T-helper 2 cell (primary cell): ENCODE measurements at regions not wholly inside any gene's neighbourhood (a gene's known extent, or its start where the extent isn't known, plus 50 kb on each side); places are given as distances from the start of the nearest gene placed in this dataset.

Source experiments
- DNase-seq, 5 experiments: peaks; one replicate each; pipeline versions ENCODE4 v3.0.0 to v3.0.0-alpha.2; 2012 to 2022

DNA sequence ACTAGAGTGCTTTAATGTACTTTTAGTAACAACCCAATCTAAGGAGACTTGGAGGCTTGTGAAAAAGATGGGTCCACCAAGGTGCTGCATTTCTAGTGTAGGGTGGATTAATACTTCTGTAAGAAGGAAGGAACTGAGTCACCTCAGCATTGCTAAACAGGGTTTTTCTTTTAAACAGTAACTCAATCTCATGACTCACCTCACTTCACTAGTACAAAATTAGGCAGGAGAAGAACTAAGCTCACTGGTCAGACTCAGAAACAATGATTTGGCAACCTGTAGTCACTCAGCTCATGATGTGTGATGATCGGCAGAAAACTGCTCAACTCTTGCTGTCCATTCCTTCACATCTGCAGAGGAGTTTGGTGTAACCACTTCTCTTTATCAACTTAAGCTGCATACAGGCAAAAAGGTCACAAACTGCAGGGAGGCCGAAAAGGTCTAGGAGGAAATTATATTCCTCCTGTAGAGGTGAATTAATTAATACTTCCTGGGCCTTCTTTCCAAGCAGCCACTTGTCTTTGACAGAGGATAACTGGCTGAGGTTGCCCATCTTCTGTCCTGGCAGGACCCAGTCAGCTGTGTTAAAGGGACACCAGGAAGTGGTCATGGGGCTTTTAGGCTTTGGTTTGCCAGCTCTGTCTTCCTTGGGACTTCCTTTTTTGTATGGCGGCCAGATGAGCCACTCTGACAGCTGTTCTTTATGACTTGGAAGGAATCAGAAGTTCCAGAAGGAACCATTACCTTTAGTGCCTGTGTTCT, 466.9 kb downstream of the FUT8 start:
- no peak for DNase-seq

DNA sequence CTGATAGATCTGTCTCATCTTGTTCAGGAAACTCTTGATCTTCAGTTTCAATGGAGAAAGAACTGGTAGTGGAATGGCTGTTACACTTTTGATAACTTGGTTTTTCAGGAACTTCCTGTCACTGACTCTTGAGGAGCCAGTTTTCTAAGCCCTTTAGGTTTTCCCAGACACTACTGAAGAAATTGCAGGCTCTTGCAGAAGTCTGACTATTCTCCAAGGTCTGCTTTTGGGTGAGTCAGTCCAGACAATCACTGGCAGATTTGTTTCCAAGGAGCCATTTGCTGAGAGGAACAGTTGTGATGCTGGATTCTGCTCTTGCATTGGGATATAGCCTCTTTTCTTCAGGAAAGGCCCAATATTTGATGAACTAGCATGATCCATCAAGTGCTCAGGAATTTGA, 468.0 kb downstream of the FUT8 start:
- DNase-seq: no peak

DNA sequence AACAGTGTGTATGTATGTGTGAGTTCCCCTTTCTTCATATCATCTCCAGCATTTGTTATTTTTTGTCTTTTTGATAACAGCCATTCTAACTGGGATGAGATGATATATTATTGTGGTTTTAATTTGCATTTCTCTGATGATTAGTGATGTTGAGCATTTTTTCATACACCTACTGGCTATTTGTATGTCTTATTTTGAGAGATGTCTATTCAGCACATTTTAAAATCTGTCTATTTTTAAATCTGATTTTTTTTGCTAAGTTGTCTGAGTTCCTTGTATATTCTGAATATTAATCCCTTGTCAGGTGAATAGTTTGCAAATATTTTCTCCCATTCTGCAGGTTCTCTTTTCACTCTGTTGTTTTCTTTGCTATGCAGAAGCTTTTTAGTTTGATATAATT, 469.1 kb downstream of the FUT8 start:
- DNase-seq: no peak

DNA sequence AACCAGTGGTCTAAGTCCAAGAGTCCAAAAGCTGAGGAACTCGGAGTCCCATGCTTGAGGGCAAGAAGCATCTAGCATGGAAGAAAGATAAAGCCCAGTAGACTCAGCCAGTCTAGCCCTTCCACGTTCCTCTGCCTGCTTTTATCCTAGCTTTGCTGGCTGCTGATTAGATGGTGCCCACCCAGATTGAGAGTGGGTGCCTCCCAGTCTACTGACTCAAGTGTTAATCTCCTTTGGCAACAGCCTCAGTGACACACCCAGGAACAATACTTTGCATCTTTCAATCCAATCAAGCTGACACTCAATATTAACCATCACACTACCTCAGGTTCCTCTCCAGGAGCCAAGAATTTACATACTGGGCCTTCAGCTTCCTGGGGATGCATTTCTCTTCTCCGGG, 476.1 kb downstream of the FUT8 start:
- no peak for DNase-seq

DNA sequence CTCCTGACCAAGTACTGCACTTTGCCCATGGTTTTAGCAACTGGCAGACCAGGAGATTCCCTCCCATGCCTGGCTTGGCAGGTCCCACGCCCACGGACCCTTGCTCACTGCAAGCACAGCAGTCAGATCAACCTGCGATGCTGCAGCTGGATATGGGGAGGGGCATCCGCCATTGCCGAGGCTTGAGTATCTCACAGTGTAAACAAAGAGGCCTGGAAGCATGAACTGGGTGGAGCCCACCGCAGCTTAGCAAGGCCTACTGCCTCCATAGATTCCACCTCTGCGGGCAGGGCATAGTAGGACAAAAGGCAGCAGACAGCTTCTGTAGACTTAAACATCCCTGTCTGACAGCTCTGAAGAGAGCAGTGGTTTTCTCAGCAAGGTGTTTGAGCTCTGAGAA, 479.8 kb downstream of the FUT8 start:
- no peak for DNase-seq

DNA sequence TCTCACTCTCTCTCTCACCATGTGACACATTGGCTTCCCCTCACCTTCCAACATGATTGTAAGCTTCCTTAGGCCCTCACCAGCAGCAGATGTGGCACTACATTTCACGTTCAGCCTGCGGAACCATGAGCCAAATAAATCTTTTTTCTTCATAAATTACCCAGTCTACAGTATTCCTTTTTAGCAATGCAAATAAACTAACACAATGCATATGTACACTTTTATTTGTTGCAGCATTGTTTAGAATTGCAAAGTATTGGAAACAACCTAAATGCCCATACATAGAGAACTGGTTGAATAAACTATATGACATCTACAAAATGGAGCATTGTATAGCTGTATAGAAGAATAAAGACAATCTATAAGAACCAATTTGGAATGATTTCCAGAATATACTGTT, 487.6 kb downstream of the FUT8 start:
- no peak for DNase-seq

DNA sequence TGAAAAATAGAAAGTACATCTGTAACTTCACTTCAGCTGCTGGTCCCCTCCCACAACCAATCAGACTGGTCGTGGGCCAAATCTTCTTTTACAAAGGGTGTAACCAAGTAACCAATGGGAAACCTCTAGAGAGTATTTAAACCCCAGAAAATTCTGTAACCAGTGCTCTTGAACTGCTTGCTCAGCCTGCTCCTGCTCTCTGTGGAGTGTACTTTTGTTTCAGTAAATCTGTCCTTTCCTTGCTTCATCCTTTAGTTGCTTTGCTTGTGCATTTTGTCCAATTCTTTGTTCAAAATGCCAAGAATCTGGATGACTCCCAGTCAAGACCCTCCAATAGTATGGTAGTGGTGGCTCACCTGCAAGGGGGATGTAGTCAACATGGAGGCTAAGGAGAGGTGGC, 489.1 kb downstream of the FUT8 start:
- DNase-seq: no peak

DNA sequence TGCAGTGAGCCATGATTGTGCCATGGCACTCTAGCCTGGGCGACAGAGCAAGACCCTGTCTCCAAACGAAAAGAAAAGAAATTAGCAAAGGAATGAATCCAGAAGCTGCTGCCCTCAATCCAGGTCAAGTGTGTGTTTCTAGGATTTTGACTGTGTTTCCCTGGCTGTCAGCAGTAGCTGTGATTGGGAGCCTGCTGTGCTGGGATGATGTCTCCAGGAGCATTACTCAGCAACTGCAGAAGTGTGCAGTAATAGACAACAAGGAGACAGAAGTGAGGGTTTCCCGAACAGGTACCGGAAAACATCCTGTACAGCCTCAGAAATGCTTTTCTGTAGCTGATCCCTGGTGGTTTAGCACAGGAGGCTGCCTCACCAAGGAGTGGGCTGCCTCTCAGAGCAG, 492.5 kb downstream of the FUT8 start:
- no peak for DNase-seq

DNA sequence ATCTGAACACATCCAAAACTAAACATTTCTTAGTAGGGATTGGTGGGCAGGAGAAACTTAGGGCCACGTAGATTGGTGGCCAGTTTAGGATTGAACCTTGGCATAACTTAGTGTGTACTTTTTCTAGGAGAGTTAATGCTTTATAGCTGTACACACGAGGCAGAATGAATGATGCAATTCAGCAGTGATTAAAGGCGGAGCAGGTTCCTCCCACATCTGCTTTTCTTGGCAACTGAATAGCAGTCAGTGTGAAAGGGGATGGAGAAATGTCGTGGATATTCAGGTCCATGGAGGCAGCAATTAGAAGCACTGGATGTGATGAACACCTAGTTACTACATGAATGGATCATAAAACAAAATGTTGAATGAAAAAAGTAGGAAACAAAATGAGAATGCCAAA, 493.8 kb downstream of the FUT8 start:
- no peak for DNase-seq

DNA sequence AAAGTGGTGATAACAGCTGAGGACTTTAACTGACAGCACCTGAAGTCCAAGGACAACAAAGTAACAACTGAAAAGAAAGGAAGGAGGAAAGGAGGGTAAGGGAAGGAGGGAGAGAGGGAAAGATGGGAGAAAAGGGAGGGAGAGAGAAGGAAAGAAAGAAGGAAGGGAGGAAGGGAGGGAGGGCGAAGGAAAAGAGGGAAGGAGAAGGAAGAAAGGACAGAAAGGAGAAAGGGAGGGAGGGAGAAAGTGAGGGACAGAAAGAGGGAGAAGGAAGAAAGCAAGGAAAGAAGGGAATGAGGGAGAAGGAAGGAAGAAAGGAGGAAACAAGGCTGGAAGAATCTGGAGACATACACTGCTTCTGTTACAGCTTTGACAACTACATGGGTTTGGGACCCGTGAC, 494.4 kb downstream of the FUT8 start:
- no peak for DNase-seq

DNA sequence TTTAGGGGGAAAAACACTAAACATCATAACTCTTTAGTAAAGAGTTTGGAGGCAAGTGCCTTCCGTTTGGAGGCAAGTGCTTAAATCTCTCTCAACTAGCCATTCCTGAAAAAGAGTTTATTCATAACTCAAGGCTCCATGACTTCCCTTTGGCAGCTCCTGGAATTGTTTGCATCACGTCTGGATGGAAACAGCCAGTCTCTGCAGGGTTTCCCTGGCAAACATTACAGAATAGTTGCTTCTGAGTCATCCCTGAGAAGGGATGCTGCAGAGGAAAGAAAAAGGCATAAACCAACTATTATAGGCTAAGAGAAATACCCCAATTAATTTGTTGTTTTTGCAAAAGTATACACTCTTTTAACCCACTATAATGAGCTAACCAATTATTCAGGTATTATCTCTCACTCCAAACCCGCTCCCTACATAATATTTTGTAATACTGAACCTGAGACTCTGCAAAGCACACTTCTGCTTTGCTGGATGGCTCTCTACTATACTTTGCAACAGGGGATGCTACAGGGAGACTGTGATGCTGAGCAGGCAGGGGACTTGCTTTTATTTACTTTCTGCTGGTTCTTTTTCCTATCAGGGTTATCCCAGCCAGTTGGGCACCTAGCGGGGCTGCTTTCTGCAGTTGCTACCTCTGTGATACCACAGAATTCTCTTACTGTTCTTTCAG, 497.7 kb downstream of the FUT8 start:
- DNase-seq: no peak

DNA sequence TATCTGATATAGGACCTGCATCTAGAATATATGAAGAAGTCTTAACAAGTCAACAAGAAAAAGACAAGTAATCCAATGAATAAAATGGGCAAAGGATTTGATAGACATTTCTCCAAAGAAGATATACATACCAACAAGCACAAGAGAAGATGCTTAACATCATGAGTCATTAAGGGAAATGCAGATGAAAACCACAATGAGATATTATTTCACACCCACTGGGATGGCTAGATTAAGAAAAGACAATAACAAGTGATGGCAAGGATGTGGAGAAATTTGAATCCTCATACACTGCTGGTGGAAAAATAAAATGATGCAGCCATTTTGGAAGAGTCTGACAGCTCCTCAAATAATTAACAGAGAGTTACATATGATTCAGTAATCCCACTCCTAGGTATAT, 502.6 kb downstream of the FUT8 start:
- peak in 1 of 5 experiments; percentile 87 for DNase-seq

DNA sequence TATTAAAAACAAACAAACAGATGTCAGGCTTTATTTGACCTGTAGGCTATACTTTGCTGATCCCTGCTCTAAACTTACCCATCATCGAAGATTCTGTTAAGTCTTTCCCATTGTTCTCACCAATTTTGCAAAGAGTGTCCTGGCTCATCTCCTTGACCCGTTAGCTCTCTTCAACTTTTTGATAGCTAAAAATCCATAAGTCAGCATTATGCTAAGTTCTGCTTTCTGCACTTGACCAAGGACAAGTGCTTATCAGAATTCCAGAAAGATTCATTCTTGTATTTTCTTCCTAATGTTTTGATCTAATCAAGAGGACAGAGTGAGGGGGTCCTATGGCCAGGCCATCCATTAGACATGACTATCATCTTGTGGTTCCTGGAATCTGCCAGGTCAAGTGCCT, 503.5 kb downstream of the FUT8 start:
- DNase-seq: no peak

DNA sequence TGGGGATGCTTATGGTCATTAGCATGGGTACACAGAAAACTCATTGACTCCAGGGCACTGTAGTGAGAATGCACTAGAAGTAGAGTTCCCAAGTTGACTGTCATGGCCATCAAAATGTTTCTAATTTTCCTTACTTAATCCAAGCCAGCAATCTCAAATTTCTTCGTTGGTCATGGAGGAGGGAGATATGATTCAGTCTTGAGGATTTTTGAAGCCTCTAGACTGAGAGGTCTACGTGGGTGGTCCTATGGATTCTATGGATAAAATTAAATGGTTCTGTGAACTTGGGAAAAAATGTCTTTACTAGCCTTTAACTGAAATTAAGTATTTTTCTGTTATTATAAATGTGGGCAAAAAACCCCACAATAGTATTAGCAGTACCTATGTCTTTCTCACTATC, 508.5 kb downstream of the FUT8 start:
- no peak for DNase-seq

DNA sequence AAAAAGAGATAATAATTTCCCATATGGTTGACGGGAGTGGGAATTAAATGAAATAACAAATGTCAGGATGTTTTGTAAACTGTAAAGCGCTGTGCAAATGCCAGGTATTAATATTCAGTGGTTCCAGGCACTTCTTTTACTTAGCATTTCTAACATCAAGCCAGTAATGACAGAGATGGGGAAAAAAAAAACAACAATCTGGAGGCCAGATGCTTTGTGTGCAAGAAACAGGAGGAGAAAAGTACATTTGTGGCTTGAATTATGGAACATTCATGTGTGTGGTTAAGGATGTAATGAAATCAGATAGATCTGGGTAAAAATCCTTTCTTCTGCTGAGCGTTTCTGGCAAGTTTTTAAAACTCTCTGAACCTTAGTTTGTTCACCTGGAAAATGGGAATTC, 509.6 kb downstream of the FUT8 start:
- no peak for DNase-seq

DNA sequence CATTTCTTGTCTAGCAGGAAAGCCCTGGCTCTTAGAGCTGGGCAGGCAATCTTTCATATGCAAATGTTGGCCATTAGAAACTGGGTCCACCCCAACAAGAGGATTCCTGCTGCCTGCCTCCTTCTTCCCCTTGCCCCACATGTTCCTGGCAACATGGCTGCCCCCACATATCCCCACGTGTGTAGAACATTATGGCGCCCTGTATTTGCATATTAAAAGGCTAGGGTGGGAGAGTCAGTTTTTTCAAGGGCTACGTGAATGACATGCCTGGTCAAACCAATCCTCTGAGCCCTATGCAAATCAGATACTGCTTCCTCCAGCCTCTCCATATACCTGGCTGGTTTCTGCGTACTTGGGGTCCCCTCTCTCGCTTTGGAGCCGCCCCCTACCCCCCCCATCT, 514.0 kb downstream of the FUT8 start:
- DNase-seq: no peak

DNA sequence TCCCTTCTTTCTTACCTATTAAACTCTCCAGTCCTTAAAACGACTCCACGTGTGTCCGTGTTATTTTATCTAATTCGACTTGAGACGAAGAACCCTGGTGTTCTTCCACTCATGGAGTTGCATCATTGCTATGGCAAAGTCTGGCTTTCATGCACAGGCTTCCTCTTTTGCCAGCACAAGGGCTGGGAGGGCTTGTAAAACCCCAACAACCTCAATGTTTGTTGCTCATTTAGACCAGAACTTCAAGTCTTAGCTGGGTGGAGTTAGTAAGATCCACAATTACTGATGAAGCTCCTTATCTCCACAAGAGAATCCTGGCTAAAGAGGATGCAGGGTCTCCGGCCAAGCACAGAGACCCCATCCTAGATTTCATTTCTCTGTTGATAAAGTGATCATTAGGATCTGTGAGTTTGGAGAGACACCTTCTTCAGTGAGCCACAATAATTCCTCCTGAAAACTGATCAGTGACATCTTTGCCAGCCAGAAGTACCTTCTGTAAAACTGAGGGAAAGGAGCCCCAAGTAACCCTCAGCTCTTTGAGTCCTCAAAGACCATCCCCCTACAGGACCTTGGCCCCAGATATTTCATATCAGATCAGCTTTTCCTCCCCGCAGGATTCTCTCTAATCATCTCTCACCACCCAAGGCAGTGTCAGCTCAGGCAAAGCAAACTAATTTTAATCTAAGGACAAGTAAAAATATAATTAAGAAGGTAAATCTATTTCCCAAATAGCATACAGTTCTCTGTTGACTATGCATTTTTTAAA, 514.6 kb downstream of the FUT8 start:
- peak in 2 of 5 experiments; percentile 3 to 77 for DNase-seq

DNA sequence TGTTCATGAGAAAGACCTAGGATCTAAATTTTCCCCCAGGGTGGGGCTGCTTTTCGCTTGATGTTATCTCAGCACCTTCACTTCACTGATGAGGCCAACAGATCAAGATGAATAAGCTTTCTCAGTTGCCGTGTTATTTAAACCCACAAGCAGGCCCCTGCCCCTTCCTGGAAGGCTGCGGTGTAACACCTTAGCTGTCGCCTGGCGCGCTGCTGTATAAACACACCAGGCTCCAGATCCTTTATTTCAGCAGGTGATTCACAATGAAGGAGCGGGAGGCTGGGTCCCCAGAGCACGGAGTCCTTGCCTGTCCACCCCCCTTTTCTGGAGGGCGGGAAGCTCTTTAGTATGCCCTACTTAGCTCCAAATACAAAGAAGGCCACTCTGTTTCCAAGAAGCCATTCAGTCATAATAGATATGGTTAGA, 515.4 kb downstream of the FUT8 start:
- peak; percentile 16 to 97 (median 64) for DNase-seq

DNA sequence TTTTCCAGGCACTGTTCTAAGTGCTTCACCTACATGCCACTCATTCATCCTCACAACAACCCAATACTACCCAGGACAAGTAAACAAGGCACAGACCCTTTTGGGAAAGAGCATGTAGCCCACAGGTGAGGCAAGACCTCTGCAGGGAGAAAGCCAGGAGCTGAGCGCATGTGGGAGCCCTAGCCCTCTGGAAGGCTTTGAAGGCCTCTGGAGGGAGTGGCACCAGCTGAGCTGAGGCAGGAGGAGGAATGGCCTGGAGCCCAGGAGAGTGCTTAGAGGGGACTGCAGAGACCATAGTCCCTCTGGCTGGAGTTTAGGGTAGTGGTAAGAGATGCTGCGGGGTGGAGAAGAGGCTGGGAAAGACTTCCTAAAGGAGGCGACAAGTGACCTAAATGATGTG, 516.5 kb downstream of the FUT8 start:
- DNase-seq: no peak

DNA sequence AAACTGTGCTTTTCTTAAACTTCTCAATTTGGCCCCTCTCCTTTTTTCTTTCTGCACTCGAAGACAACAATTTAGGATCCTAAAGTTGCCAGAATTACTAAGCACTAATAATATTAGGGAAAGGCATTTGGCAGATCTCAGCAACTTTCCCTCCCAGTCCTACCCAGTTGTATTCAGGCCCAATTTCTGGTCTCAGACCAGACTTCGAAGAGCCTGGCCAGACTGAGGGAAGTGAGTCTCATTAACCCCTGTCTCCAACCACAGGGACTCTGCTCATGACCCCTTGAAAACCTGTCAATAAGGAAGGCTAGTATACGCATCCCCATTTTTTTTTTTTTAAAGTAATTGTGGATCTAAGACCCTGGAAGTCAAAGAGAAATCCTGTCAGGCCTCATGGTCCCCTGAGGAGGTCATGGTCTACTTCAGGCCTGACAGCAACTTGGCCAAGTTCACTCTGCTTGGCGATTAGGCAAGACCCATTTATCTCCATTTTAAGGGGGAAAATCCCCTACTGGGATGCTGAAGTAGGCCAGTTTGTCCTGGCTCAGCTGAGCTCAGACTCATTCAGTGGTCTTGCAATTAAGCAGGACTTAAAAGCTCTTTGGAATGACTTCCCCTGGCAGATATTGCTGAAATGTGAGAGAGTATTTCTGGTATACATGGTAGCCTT, 521.0 kb downstream of the FUT8 start:
- DNase-seq: no peak

DNA sequence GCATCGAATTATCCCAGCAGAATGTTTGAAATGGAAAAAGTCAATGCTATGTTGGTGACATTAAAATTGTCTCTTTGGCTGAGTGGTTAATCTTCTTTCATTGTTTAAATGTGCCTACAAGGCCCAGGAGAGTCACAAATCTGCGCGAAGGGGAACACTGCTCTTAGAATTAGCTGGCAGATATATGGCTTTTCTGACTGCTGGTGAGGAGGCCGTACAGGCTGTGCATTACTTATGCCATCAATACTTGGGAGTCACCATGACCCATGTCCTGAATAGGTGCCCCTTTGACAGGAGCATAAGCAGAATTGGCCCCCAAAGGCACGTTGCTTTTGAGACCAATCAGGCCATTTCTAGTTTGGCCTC, 521.5 kb downstream of the FUT8 start:
- DNase-seq: no peak

DNA sequence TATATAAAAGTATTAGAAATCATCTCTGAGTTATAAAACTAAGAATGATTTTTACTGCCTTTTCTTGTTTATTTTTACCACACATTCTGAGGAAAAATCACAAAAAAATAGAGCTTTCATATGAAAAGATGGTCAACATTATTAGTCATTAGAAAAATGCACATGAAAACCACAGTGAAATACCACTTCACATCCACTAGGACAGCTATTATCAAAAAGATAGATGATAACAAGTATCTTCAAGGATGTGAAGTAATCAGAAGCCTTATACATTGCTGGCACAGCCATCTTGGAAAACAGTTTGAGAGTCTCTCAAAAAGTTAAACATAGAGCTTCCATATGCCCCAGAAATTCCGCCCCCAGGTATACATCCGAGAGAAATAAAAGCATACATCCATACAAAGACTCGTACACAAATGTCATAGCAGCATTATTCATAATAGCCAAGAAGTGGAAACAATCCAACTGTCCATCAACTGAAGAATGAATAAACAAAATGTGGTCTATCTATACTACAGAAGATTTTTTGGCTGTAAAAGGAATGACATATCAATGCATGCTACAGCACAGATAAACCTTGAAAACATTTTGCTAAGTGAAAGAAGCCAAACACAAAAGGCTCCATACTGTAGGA, 523.9 kb downstream of the FUT8 start:
- DNase-seq: no peak
